ENCODE measurements at regions not wholly inside any gene's neighbourhood (a gene's known extent, or its start where the extent isn't known, plus 50 kb on each side); places are given as distances from the start of the nearest gene placed in this dataset.

DNA sequence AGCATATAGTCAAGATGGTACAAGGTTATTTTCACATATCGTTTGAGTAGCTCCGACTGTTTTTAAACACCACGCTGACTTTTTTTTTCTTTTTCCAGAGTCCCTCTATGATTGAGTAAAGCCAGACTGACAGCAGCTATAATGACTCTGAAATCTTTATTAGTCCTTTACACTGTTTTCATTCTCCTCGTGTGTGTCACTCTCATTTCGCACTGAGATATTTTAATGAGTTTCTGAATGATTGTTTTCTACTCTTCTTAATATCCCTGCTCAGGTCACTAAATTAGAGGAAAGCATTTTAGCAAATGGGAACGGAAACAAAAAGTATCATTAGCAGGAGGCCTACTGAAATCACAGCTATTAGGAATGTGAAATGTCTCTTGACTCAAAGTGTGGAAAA, 162.3 kb upstream of the MTPN start:
- H3K4me3 ChIP-seq: no peak overlapping the region
- no peaks in the 10 kb centered on the region for H3K27me3 ChIP-seq
- in situ Hi-C loops (cut with MboI; ENCODE audit: low pct_ligation_motif_present in 1 of 4, low pct_unique_long_range_greater_than_20kb in 1 of 4, low sequenced_read_pairs in 3 of 4) (no loop called here), intact Hi-C loops (cut with DNase I; ENCODE audit: low total_unique reads) (no loop called here)
- DNase-seq: no peak
- 41 to 50% methylated on average over 6 of the region's 6 CpGs for WGBS, 2 donors (ENCODE audit: low coverage in 1 of 2)
- peak overlapping the region in 2 of 4 donors; percentile 34 to 67 for H3K27ac ChIP-seq
- no peaks in the 10 kb centered on the region for H3K9me3 ChIP-seq
- no peaks in the 10 kb centered on the region for H3K36me3 ChIP-seq
- no peak for TF ChIP-seq POLR2AphosphoS5 (IDR thresholded peaks at IDR 0.05)
- no peak for TF ChIP-seq POLR2A (IDR thresholded peaks at IDR 0.05)
- TF ChIP-seq EP300 (IDR thresholded peaks at IDR 0.05; ENCODE audit: low read depth): no peak
- TF ChIP-seq, protein P1, sequence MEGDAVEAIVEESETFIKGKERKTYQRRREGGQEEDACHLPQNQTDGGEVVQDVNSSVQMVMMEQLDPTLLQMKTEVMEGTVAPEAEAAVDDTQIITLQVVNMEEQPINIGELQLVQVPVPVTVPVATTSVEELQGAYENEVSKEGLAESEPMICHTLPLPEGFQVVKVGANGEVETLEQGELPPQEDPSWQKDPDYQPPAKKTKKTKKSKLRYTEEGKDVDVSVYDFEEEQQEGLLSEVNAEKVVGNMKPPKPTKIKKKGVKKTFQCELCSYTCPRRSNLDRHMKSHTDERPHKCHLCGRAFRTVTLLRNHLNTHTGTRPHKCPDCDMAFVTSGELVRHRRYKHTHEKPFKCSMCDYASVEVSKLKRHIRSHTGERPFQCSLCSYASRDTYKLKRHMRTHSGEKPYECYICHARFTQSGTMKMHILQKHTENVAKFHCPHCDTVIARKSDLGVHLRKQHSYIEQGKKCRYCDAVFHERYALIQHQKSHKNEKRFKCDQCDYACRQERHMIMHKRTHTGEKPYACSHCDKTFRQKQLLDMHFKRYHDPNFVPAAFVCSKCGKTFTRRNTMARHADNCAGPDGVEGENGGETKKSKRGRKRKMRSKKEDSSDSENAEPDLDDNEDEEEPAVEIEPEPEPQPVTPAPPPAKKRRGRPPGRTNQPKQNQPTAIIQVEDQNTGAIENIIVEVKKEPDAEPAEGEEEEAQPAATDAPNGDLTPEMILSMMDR (IDR thresholded peaks at IDR 0.05): no peak
- H3K4me1 ChIP-seq: no peaks in the 10 kb centered on the region

DNA sequence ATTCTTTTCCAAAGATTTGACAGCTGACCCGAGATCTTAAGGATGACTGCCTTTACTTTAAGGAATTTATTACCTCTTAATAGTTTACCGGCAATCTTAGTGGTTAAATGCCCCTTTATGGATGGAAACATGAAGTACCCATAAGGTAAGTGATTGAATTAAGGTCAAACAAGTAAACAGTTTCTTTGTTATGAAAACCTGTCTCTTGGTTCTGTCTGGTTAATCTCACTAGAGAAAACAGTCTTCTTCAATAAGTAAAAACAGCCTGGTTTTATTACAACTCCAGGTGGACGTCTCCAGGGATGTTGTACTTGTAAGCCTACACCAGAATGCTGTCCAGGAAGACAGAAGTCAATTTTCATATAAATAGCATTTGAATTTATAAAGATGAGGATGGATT, 161.8 kb upstream of the MTPN start:
- WGBS, 2 donors (ENCODE audit: low coverage in 1 of 2): 39 to 55% methylated on average over 2 to 3 of the region's 3 CpGs
- DNase-seq: no peak
- no peak overlapping the region for H3K4me3 ChIP-seq
- no peaks in the 10 kb centered on the region for H3K27me3 ChIP-seq
- in situ Hi-C loops (cut with MboI; ENCODE audit: low pct_ligation_motif_present in 1 of 4, low pct_unique_long_range_greater_than_20kb in 1 of 4, low sequenced_read_pairs in 3 of 4) (no loop called here), intact Hi-C loops (cut with DNase I; ENCODE audit: low total_unique reads) (no loop called here)
- no peaks in the 10 kb centered on the region for H3K36me3 ChIP-seq
- H3K27ac ChIP-seq: peak overlapping the region in 2 of 4 donors; percentile 34 to 67
- no peaks in the 10 kb centered on the region for H3K9me3 ChIP-seq
- TF ChIP-seq, protein P1 (IDR thresholded peaks at IDR 0.05): no peak
- TF ChIP-seq POLR2AphosphoS5 (IDR thresholded peaks at IDR 0.05): peak in 2 of 3 donors; percentile 42 to 47
- H3K4me1 ChIP-seq: no peaks in the 10 kb centered on the region

DNA sequence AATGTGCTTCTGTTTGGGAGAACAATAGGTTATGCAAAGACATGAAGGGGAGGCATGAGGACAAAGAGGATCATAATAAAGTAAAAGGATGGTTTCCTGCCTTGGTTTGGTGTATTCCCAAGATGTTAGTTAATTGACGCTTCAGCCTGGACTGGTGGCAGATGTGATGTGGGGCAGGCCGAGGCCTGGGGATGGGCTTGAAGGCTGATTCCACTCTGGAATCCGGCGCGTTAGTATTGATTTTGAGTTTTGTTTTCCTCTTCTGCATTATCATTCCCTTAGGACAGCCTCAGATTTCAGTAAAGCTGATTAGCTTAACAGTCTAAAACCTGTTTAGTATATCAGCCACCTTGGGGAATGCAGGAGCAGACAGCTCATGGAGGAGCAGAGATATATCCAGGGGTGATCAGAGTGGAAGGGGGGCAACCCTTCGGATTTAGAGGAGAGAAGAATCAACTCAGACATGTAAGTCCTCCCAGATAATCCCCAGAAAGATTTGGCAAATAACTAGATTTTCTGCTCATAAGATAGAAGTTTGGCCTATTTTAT, 159.8 kb upstream of the MTPN start:
- Histone ChIP-seq H3K4me1 (no peaks in the 10 kb centered on the region), H3K9me3 (no peaks in the 10 kb centered on the region), H3K36me3 (no peaks in the 10 kb centered on the region), H3K4me3 (no peak overlapping the region), H3K27me3 (no peaks in the 10 kb centered on the region), H3K27ac (no peak overlapping the region)
- TF ChIP-seq POLR2A (IDR thresholded peaks at IDR 0.05): no peak
- TF ChIP-seq, protein P1 (IDR thresholded peaks at IDR 0.05): no peak
- WGBS, 2 donors (ENCODE audit: low coverage in 1 of 2): 89 to 96% methylated on average over 5 to 6 of the region's 6 CpGs
- no peak for DNase-seq
- in situ Hi-C loops (cut with MboI; ENCODE audit: low pct_ligation_motif_present in 1 of 4, low pct_unique_long_range_greater_than_20kb in 1 of 4, low sequenced_read_pairs in 3 of 4) (no loop called here), intact Hi-C loops (cut with DNase I; ENCODE audit: low total_unique reads) (no loop called here)

DNA sequence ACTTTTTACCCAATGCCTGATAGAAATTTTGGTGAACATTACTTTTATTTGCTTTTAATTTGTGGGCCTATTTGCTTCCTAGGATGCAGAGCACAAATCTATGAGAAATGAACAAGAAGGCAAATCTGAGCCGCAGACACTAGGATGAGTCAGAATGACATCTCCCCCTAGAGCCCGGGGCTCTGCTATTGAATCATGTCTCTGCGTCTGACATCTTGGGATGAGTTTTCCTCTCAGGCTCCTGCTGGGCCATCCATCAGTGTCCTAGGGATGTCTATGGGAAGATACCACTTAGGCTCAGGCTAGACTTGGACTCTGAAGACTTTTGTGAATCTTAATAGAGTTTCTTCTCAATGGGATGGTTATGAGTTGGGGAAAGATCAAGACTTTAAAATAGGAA, 157.3 kb upstream of the MTPN start:
- DNase-seq: no peak
- intact Hi-C loops (cut with DNase I; ENCODE audit: low total_unique reads): no loop called here
- Histone ChIP-seq H3K36me3 (no peaks in the 10 kb centered on the region), H3K4me1 (no peaks in the 10 kb centered on the region), H3K27me3 (no peaks in the 10 kb centered on the region), H3K4me3 (no peak overlapping the region), H3K27ac (no peak overlapping the region), H3K9me3 (no peaks in the 10 kb centered on the region)
- TF ChIP-seq POLR2A (IDR thresholded peaks at IDR 0.05) (no peak), POLR2AphosphoS5 (IDR thresholded peaks at IDR 0.05) (no peak), EP300 (IDR thresholded peaks at IDR 0.05; ENCODE audit: low read depth) (no peak)
- TF ChIP-seq, protein P1 (IDR thresholded peaks at IDR 0.05): no peak
- in situ Hi-C loops (cut with MboI; ENCODE audit: low pct_ligation_motif_present in 1 of 4, low pct_unique_long_range_greater_than_20kb in 1 of 4, low sequenced_read_pairs in 3 of 4): no loop called here
- WGBS, 2 donors (ENCODE audit: low coverage in 1 of 2): 68 to 100% methylated on average over 2 to 3 of the region's 3 CpGs

Data from transverse colon (tissue), 4 donors.